ENCODE measurements at regions not wholly inside any gene's neighbourhood (a gene's known extent, or its start where the extent isn't known, plus 50 kb on each side); places are given as distances from the start of the nearest gene placed in this dataset.
"Not testable (repeated sequence)": the region's sequence is repeated elsewhere in the genome, so short reads cannot be mapped to it uniquely, and the experiment has no call there.

- not testable (repeated sequence) for TF ChIP-seq POLR2A (IDR thresholded peaks at IDR 0.05)
- TF ChIP-seq, protein P1, sequence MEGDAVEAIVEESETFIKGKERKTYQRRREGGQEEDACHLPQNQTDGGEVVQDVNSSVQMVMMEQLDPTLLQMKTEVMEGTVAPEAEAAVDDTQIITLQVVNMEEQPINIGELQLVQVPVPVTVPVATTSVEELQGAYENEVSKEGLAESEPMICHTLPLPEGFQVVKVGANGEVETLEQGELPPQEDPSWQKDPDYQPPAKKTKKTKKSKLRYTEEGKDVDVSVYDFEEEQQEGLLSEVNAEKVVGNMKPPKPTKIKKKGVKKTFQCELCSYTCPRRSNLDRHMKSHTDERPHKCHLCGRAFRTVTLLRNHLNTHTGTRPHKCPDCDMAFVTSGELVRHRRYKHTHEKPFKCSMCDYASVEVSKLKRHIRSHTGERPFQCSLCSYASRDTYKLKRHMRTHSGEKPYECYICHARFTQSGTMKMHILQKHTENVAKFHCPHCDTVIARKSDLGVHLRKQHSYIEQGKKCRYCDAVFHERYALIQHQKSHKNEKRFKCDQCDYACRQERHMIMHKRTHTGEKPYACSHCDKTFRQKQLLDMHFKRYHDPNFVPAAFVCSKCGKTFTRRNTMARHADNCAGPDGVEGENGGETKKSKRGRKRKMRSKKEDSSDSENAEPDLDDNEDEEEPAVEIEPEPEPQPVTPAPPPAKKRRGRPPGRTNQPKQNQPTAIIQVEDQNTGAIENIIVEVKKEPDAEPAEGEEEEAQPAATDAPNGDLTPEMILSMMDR (IDR thresholded peaks at IDR 0.05), result not testable (repeated sequence)
Observed at GRCh38 chr20:29409160-29409689, 1848.2 kb upstream of the DEFB115 start.

Measured in uterus (tissue), 2 donors.